Fibroblast of the aortic adventitia (primary cell): ENCODE measurements at regions not wholly inside any gene's neighbourhood (a gene's known extent, or its start where the extent isn't known, plus 50 kb on each side); places are given as distances from the start of the nearest gene placed in this dataset.

Source experiments
- DNase-seq: peaks from one replicate; pipeline ENCODE4 v3.0.0-alpha.2; 2010; ENCODE audit warnings: low read depth
- H3K4me3 ChIP-seq: 2 replicates; pipeline ENCODE4 v1.5.1; 2011; ENCODE audit warnings: low read depth, mild to moderate bottlenecking, control low read depth, low read length, moderate library complexity
- CTCF ChIP-seq: IDR thresholded peaks from 2 replicates; pipeline ENCODE4 v1.5.1; 2011; ENCODE audit warnings: mild to moderate bottlenecking, low read length, control low read depth, inconsistent platforms; ENCODE audit not compliant: insufficient read depth

- TF ChIP-seq CTCF: no peak
- no peak for DNase-seq
- no peak overlapping the region for H3K4me3 ChIP-seq
Observed at GRCh38 chr11:121800240-121800639, 315.8 kb downstream of the BLID start.

- no peak overlapping the region for H3K4me3 ChIP-seq
- DNase-seq: no peak
- TF ChIP-seq CTCF: no peak
Observed at GRCh38 chr11:121797496-121797895, 318.5 kb downstream of the BLID start.

- TF ChIP-seq CTCF: no peak
- no peak overlapping the region for H3K4me3 ChIP-seq
- DNase-seq: no peak
Observed at GRCh38 chr11:121795174-121795573, 320.8 kb downstream of the BLID start.

- DNase-seq: no peak
- no peak overlapping the region for H3K4me3 ChIP-seq
- TF ChIP-seq CTCF: no peak
Observed at GRCh38 chr11:121794671-121795141, 321.3 kb downstream of the BLID start.

GRCh38 chr11:121793916-121794315 lies 322.1 kb downstream of the BLID start:
- no peak for TF ChIP-seq CTCF
- H3K4me3 ChIP-seq: no peak overlapping the region
- no peak for DNase-seq

- peak; percentile 15 for DNase-seq
- no peak overlapping the region for H3K4me3 ChIP-seq
- TF ChIP-seq CTCF: no peak
Observed at GRCh38 chr11:121793291-121793690, 322.7 kb downstream of the BLID start.

- DNase-seq: no peak
- H3K4me3 ChIP-seq: no peak overlapping the region
- no peak for TF ChIP-seq CTCF
Observed at GRCh38 chr11:121792185-121792584, 323.8 kb downstream of the BLID start.
